UCSD-AML1 (cell line): ENCODE measurements at regions not wholly inside any gene's neighbourhood (a gene's known extent, or its start where the extent isn't known, plus 50 kb on each side); places are given as distances from the start of the nearest gene placed in this dataset.

Experiments used
- DNase-seq: peaks from one replicate; lab custom pipeline; 2025; ENCODE audit not compliant: unreplicated experiment; lab: John Stamatoyannopoulos, UW

DNA sequence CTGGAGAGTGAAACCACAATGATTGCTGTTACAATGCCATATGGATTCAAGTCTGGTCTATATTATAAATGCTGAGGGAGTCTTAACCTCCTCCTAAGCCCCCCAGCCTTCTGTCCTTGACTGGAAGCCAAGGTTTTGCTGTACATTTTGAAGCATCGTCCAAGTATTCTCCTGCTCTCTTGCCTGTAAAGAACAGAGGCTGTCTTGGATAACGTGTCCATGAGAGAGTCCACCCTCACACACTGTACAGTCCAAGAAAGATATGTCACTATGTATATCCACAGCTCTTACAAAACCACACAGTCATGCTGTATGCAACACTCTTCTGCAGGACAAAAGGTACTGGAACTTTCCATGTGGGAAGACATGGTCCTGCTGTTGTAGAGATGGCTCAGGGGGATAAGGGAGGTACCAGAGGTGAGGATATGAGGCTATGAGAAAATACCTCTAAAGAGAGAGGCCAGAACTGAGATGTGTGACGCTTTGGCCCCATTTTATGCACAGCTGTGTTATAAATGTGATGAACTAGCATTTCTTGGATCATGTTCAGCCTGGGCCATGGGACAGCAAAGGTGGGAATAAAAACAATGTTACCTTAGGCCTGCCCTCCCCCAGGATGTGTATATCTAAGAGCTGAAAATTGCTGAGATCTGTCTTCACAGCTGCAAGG lies 678.6 kb downstream of the IQCM start:
- no peak for DNase-seq

DNA sequence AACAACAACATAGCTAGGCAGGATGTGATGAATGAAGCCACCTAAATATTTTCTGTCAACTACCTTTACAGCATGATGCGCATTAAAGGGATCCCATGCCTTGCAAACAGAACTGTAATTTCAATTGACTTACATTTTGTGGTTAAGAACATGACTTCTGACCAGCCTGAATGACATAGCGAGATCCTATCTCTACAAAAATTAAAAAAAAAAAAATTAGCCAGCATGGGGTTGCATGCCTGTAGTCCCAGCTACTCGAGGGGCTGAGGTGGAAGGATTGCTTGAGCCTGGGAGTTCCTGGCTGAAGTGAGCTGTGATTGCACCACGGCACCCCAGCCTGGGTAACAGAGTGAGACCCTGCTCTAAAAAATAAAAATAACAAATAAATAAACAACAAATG lies 680.6 kb downstream of the IQCM start:
- DNase-seq: no peak

DNA sequence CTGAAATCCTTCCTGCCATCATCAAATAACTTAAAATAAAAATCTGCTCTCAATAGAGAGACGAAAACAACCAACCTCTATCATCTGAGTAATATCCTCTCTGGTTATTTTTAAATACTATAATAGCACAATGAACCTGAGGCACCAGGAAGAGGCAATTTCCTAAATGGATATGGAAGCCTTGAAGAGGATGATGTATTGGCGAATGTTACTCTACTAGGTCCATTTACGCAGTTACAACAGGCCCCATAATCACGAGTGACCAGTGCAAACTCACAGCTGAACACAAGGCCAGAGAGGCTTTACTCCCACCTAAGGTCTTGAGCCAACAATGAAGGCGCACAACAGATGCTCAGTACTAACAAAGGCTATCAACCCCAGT lies 678.8 kb upstream of the NR3C2 start:
- DNase-seq: no peak

DNA sequence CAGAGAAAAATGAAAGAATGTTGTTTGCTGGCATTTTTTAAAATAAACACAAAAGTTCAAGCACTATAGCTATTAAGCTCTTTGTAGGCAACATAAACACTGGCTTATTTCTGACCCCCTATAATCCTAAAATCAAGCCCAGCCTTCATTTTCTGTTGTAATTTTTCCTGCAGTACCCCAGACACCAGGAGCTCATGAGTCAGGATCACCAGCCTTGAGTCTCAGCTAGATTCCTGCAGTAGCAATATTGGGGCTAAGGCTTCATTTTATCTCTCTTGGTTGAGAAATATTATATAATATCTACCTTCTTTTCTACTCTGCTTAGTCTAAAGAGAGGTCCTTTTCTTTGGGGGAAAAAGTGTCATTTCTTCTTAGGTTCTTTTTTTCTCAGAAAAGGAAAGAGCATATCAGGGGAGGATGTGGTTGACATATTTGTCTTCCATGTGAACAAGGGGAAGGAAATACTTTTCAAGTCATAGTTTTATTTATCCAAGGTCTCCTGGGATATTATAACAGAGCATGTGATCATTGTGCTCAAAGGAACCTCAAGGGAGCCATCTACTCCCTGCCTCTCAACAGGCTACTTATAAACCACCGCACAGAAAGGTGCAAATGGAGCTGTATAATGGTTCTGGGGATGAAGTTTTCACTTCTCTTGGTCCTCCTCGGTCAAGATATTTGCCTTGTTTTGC lies 678.3 kb upstream of the NR3C2 start:
- no peak for DNase-seq

DNA sequence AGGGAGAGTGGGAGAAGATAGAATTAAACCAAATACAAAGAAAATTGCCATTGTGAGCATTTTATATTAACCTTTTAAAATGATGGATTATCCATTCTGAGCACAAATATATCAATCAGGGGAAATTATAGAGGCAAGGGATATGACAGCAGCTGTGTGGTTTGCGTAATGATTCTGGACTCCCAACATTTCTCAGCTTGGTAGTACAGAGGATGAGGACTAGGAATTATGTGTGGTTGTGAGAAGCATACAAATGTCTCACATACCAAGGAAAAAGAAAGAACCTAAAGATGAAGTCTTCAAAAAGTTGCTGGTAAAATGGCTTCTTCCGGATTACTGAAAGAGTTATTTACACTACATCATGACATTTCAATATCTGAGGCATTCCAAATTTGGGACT lies 674.6 kb upstream of the NR3C2 start:
- no peak for DNase-seq

DNA sequence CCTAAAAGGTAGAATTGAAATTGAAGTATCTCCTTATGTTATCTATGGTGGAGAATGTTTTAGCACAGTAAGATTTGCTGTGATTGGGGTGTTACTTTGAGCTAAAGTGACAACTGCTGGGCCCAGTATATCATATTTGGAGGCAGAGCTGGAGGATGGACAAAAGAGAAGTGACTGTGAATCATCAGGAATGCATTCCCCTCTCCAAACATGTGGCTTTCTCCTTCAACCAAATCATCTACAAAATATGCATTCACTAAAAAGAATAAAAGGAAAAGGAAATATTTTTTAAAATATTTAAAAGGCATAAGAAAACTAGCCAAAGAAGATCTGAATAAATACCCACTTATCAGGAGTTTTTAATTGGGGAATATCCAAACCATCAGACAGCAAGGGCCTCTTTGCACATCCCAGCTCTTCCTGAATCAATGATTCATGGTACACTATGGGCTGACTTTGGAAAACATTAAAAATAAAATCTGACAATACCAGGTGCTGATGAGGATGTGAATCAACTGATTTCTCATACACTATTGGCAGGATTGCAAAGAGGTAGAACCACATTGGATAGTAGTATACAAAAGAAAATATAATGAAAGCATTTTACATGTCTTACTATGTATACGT lies 671.7 kb upstream of the NR3C2 start:
- no peak for DNase-seq

DNA sequence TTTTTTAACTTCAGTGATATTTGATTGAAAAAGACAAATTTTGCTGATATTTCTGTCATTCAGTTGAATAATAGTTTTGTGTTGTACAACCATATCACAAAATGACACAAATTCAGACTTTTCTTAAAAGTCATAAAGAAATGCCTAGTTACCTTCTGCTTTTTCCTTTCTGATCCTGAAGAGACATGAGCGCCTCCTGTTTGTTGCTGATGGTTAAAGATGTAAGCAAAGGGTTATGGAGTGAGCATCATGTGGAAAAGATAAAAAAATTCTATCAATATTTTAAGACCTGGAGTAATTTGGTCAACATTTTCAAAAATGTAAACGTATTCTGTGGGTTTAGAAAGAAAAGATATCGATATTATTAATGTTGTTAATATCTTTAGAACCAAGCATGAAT lies 669.9 kb upstream of the NR3C2 start:
- DNase-seq: no peak

DNA sequence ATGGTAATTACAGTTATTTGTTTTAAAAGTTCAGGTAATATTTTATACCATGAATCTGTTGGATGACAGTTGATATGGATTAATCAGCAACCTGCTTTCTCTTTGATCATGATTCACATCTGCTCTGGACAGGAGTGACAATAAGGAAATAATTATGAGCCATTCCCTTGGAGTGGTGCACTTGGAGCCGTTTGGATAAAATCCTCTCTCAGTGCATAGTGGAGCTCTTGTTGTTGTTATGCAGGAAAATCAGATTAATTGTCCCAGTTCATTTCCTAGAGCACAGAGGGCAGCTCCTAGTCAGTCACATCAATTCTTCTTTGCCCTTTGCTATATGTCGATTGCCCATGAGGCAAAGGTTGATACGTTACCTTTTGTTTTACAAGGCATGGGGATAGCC lies 668.3 kb upstream of the NR3C2 start:
- DNase-seq: no peak

DNA sequence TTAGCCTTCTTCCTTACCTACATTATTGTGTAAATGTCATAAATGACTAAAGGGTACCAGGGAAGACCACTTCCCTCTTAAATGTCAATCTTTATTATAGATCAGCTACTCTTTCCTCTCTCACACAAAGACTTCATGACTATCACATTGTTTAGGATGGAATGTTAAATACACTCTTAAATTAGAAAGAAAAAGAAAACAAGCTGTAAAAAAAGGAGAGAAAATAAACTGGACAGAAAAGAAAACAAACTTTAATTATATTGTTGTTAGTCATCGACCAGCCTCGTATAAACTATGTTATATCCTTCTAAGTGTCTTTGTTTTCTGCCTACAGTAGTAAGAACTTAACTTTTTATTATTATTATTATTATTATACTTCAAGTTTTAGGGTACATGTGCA lies 666.4 kb upstream of the NR3C2 start:
- DNase-seq: no peak

DNA sequence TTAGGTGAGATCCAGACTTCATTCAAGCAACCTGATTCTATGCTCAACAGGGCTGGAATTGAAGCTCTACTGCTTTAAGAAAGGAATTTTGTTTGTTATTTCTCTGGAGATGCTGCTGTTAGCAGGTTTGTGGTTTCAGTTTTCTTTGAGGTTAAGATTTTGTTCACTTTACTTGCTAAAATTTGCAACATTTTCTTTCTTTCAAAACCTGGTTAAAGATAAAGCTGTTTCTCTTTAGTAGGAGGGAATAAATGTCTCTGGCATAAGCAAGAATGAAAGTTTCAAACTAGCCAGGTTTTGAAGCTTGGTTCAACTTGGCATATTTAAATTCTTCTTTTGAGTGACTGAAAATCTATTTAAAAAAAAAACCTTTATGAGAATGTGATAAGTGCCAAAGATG lies 660.6 kb upstream of the NR3C2 start:
- DNase-seq: no peak

DNA sequence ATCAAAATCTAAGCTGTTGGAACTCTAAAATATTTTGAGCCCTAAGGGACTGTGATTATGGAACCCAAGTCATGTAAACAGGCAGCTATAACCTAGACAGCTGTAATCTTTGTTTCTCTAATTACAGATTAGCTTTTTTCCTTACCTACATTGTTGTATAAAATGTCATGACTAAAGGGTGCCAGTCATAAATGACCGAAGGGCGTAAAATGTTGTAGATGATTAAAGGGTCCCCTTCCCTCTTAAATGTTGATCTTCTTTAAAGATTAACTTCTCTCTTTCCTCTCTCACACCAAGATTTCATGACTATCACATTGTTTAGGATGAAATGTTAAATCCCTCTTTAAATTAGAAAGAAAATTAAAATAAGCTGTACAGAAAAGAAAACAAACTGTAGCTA lies 659.4 kb upstream of the NR3C2 start:
- DNase-seq: no peak

DNA sequence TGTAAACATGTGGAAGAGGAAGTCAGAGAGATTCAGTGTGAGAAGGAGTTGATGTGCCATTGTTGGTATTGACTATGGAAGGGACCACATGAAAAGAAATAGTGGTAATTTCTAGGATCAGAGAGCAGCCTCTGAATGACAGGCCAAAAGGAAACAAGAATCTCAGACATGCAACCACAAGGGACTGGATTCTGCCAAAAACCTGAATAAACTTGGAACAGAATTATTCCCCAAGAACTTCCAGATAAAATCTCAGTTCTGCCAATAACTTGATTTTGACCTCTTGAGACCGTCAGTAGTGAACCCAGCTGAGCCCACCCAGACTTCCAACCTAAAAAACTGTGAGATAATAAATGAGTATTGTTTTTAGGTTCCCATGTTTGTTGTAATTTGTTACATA lies 653.6 kb upstream of the NR3C2 start:
- no peak for DNase-seq

DNA sequence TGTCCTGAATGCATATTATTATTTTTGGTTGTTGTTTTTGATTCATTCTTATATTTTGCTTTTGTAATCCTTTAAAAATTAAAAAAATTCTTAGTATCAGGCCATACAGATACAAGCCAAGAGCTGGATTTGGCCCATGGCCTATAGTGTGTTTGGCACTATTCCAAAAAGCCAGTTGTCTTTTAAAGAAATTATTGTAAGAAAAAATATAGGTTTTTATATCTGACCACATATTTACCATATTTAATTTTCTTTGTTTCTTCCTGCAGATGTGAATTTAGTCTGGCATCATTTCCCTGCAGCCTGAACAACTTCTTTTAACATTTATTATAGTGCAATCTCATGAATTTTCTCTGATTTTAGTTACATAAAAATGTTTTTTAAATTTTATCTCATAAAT lies 652.8 kb upstream of the NR3C2 start:
- no peak for DNase-seq

DNA sequence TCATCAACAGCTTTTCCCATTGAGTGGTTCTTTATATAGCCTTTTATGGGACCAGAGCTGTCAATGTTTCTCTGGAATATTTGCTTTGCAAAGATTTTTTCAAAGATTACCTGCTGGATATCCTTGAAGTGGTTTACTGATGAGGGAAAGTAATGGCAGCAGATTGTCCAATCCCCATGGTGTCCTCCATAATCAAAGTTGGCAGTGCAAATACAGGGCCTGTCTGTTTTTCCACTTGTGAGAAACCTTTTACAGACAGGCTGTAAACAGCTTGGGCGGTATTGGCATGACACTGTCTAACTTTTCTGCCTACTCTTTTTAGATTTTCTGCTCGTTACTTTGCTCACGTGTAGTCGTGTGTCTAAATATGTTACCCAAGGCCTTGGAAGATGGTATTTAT lies 641.9 kb upstream of the NR3C2 start:
- no peak for DNase-seq

DNA sequence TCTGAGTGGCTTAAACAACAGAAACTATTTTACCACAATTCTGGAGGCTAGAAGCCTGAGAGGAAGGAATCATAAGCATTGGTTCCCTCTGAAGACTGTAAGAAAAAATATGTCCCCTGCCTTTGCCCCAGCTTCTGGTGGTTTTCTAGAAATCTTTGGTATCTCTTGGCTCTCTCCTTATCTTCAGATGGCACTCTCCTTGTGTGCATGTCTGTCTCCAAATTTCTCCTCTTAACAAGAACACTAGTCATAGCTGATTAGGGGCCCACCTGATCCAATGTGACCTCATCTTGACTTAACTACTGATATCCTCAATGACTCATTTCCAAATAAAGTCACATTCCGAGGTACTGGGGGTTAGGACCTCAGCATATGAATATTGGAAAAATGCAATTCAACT lies 635.0 kb upstream of the NR3C2 start:
- no peak for DNase-seq

DNA sequence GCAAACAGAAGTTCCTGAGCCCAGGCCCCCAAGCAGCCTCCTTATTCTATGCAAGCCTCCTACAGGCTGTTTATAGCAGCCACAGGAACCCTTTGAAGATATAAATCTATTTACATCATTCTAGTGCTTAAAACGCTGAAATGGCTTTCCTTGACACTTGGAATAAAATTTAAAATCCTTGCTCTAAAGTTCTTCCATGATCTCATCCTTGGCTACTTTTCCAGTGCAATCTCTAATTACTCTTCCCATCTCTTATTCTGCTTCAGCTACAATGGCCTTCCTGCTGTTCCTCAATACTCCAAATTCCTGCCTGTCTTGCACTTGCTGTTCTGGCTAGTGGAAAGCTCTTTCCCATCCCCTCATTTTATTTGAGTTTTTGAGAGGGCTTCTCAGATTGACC lies 634.2 kb upstream of the NR3C2 start:
- DNase-seq: no peak

DNA sequence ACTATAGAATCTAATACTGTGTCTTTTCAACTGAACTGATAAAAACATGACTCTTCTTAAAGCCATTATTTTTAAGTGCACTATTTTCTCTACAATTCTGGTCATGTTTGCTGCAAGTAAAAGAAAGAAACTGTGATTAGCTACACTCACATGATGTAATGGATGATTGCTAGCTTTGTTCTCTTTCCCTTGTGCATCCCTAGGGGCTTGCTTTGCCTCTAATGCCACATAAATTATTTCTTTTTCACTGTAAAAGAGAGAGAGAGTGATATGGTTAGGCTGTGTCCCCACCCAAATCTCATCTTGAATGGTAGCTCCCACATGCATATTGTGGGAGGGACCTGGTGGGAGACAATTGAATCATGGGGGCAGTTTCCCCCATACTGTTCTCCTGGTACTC lies 630.2 kb upstream of the NR3C2 start:
- no peak for DNase-seq

DNA sequence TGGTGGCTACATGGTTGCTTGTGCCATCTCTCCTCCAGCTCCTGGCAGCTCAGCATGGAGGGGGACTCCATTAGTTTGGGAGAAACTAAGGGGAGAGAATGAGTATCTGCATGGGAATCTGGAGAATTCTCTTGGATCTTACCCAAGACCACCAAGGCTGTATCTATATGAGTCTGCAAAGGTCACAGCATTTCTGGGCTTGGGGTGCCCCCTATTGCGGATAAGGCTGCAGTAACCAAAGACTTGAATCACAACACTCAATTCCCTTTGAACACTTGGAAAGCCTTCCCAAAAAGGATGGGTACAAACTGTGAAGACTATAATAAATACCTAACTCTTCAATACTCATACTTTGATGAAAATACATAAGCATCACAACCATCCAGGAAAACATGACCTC lies 623.5 kb upstream of the NR3C2 start:
- no peak for DNase-seq

DNA sequence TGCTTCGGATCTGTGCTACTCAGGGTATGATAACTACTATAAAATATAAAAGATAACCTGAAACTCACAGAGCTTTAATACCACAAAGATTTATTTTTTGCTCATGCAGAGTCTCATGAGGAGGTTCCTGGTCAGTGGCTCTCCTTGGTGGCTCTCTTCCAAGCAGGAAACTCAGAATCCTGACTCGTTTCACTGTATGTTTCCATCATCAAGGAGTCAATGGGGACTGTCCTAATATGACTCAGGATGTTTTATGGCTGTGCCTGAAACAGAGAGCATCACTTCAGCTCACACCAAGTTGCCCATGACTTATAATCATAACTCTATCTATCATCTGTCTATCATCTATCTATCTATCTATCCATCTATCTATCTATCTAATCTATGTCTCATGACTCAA lies 620.8 kb upstream of the NR3C2 start:
- no peak for DNase-seq

DNA sequence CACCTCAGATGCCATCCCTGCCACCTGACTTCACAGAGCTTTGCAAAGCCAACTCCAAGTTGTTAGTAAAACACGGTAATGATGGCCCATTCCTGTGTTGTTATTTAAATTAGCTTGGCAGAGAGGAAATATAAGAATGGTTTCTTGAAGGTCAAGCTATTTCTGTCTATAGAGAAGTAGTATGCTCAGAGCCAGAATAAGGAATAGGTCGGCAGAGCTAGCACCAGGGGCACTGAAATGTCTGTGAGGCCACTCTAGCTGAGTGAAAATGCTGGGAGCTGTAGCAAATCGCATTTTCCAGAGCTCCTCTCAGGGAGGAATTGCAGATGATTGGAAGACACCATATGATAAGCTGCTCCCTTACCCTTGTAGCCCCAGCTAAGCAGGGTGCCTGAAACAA lies 615.4 kb upstream of the NR3C2 start:
- no peak for DNase-seq

DNA sequence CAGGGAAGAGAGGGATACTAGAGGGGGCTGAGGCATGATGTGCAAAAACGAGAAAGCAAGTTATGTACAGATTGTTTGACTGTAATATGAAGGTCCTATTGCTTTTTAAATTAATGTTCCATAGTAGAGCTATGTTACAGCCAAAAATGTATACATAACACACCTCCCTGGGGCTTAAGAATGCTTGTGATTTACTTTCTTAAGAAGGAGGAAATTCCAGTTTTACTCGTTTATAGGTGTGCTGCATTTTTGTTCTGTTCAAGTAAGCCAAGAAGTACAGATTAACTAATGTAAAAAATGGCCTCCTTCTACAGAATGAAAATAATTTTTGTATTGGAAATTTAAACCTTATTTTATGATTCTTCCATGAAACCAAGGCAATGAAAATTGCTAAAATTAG lies 614.4 kb upstream of the NR3C2 start:
- no peak for DNase-seq

DNA sequence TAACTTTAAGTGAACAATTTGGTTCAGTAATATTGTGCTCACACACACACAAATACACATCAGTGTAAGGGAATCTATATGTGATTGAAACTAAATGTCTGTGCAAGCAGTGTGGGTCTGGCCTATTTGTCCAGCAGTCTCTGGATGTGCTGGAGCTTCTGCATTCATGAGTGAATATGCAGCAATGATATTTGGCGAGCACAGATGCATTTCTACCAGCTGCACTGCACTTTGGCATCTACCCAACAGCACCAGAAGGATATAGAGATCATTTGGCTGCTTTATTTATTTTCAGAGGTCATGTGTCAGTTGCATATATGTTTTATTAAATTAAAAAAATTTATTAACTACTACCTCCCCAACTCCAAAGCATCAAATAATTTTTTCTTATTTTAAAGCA lies 613.4 kb upstream of the NR3C2 start:
- DNase-seq: no peak

DNA sequence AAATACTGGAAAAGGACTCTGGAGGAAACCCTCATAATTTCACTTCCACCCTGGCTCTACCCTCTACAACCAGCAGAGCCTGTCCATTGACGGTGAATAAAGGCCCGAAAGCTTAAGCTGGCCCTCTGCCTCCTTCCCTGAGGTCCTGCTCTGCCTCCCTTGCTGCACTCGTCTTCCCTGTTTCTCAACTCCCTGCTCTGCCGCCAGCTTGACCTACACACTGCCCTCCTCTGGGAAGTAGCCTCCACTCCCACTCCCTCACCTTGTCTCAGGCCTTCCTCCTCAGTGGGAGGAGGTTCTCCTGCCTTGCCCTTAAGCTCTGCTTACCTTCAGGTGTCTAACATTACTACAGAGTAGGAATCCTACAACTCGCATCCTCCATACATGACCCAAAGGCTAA lies 608.6 kb upstream of the NR3C2 start:
- DNase-seq: no peak
